ENCODE measurements at regions not wholly inside any gene's neighbourhood (a gene's known extent, or its start where the extent isn't known, plus 50 kb on each side); places are given as distances from the start of the nearest gene placed in this dataset.

DNA sequence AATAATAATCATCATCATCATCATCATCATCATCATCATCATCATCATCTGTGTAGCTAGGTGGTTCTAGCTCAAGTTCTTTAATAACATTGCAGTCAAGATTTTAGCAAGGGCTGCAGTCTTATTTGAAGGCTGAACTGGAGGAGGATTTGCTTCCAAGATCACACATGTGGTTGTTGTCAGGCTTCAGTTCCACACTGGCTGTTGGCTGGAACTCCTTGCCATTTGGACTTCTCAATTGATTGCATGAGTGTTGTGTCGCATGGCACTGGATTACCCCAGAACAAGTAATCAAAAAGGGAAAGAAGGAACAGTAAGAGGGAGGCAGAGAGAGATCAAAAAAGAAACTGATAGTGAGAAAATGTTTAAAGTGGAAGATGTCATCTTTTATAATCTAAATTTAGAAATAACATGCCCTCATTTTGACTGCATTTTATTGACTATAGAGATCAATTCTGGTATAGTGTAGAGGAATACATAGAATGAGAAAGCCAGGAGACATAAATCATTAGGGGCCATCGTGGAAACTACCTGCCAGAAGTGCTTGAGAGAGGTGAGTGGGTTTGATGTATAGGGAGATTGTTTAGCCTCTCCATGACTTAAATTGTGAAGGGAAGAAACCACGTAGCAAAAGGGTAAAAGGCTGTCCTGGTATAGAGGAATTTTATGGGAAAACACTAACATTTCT lies 346.6 kb upstream of the RBMS3 start:
- Histone ChIP-seq H4K20me1 (ENCODE audit: control insufficient read depth, insufficient read depth, low read depth, low read length) (no peaks in the 10 kb centered on the region), H3K36me3 (ENCODE audit: control insufficient read depth, low read length) (no peaks in the 10 kb centered on the region), H3K27me3 (ENCODE audit: control insufficient read depth, low read length) (no peaks in the 10 kb centered on the region), H3K79me2 (ENCODE audit: control insufficient read depth, low read length) (no peaks in the 10 kb centered on the region), H3K9me2 (replicated peaks; ENCODE audit: control insufficient read depth, low read length) (no peaks in the 10 kb centered on the region), H3K27ac (ENCODE audit: low read depth, low read length) (no peak overlapping the region), H3K4me3 (ENCODE audit: low read length) (no peak overlapping the region), H3K4me2 (ENCODE audit: low read length) (no peak overlapping the region), H3K4me1 (ENCODE audit: control insufficient read depth, low read length) (no peaks in the 10 kb centered on the region), H3K9me3 (ENCODE audit: control insufficient read depth, insufficient read depth, low read length) (no peaks in the 10 kb centered on the region), H3F3A (ENCODE audit: control insufficient read depth, insufficient read depth) (no peaks in the 10 kb centered on the region)
- TF ChIP-seq, protein P1, sequence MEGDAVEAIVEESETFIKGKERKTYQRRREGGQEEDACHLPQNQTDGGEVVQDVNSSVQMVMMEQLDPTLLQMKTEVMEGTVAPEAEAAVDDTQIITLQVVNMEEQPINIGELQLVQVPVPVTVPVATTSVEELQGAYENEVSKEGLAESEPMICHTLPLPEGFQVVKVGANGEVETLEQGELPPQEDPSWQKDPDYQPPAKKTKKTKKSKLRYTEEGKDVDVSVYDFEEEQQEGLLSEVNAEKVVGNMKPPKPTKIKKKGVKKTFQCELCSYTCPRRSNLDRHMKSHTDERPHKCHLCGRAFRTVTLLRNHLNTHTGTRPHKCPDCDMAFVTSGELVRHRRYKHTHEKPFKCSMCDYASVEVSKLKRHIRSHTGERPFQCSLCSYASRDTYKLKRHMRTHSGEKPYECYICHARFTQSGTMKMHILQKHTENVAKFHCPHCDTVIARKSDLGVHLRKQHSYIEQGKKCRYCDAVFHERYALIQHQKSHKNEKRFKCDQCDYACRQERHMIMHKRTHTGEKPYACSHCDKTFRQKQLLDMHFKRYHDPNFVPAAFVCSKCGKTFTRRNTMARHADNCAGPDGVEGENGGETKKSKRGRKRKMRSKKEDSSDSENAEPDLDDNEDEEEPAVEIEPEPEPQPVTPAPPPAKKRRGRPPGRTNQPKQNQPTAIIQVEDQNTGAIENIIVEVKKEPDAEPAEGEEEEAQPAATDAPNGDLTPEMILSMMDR (IDR thresholded peaks at IDR 0.05; ENCODE audit: low read depth, low read length, poor library complexity, severe bottlenecking), result no peak

DNA sequence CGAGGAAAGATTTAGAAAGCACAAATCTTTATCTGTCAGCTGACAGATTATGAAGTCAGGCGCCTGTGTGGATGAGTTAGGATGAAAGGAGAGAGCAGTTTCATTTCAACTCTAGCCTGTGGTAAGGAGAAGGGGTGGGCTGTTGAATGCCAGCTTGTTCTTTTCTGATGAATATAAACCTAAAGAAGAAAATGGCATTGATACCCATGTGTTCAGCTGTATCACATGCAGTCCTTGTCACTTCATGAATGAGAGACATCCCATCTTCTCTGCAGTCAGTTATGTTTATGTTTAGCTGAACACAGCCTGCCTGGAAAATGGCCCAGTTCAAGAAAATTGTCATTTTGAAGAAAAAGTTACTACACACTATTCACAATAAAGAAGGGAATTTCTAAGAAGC lies 345.7 kb upstream of the RBMS3 start:
- no peaks in the 10 kb centered on the region for H3K9me2 ChIP-seq (replicated peaks; ENCODE audit: control insufficient read depth, low read length)
- no peak for TF ChIP-seq EZH2phosphoT487 (IDR thresholded peaks at IDR 0.05; ENCODE audit: borderline replicate concordance, low read length)
- TF ChIP-seq, protein P1 (IDR thresholded peaks at IDR 0.05; ENCODE audit: low read depth, low read length, poor library complexity, severe bottlenecking), result no peak
- no peaks in the 10 kb centered on the region for H3K9me3 ChIP-seq (ENCODE audit: control insufficient read depth, insufficient read depth, low read length)

DNA sequence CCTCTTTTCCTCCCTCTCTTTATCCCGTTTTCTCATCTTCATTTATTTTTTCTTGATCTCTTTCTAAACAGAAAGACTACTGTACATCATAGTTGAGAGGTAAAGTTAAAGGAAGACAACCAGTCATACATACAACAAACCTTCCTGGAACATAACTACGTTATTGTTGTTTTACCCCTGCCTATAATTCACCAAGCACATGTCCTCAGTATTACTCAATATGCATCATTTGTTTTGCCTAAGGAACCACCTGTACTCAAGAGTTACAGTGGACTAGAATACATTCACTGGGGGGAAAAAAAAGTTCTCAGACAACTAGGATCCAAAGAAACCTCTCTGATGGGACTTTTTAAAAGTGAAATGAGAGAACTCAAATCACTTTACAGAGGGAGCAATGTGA lies 344.7 kb upstream of the RBMS3 start:
- Histone ChIP-seq H3K4me2 (ENCODE audit: low read length) (no peak overlapping the region), H3K27me3 (ENCODE audit: control insufficient read depth, low read length) (no peaks in the 10 kb centered on the region), H3K4me1 (ENCODE audit: control insufficient read depth, low read length) (peaks cover 13% of the 10 kb centered on the region), H3K9me3 (ENCODE audit: control insufficient read depth, insufficient read depth, low read length) (no peaks in the 10 kb centered on the region), H3K27ac (ENCODE audit: low read depth, low read length) (no peak overlapping the region), H3K4me3 (ENCODE audit: low read length) (no peak overlapping the region), H3K79me2 (ENCODE audit: control insufficient read depth, low read length) (no peaks in the 10 kb centered on the region), H3F3A (ENCODE audit: control insufficient read depth, insufficient read depth) (no peaks in the 10 kb centered on the region), H4K20me1 (ENCODE audit: control insufficient read depth, insufficient read depth, low read depth, low read length) (no peaks in the 10 kb centered on the region), H3K9me2 (replicated peaks; ENCODE audit: control insufficient read depth, low read length) (no peaks in the 10 kb centered on the region), H3K36me3 (ENCODE audit: control insufficient read depth, low read length) (no peaks in the 10 kb centered on the region)
- TF ChIP-seq, protein P1 (IDR thresholded peaks at IDR 0.05; ENCODE audit: low read depth, low read length, poor library complexity, severe bottlenecking), result no peak
- TF ChIP-seq EZH2phosphoT487 (IDR thresholded peaks at IDR 0.05; ENCODE audit: borderline replicate concordance, low read length), result no peak

More for the DNA sequence above, 345.7 kb upstream of the RBMS3 start:
- H3F3A ChIP-seq (ENCODE audit: control insufficient read depth, insufficient read depth), result no peaks in the 10 kb centered on the region
- H3K27ac ChIP-seq (ENCODE audit: low read depth, low read length), result no peak overlapping the region
- no peaks in the 10 kb centered on the region for H3K36me3 ChIP-seq (ENCODE audit: control insufficient read depth, low read length)
- H3K4me2 ChIP-seq (ENCODE audit: low read length), result no peak overlapping the region
- H3K27me3 ChIP-seq (ENCODE audit: control insufficient read depth, low read length), result no peaks in the 10 kb centered on the region
- H3K4me1 ChIP-seq (ENCODE audit: control insufficient read depth, low read length), result peaks cover 5% of the 10 kb centered on the region
- H3K79me2 ChIP-seq (ENCODE audit: control insufficient read depth, low read length), result no peaks in the 10 kb centered on the region
- no peak overlapping the region for H3K4me3 ChIP-seq (ENCODE audit: low read length)
- no peaks in the 10 kb centered on the region for H4K20me1 ChIP-seq (ENCODE audit: control insufficient read depth, insufficient read depth, low read depth, low read length)

Measured in DOHH2 (cell line).